ENCODE measurements at regions not wholly inside any gene's neighbourhood (a gene's known extent, or its start where the extent isn't known, plus 50 kb on each side); places are given as distances from the start of the nearest gene placed in this dataset.

DNA sequence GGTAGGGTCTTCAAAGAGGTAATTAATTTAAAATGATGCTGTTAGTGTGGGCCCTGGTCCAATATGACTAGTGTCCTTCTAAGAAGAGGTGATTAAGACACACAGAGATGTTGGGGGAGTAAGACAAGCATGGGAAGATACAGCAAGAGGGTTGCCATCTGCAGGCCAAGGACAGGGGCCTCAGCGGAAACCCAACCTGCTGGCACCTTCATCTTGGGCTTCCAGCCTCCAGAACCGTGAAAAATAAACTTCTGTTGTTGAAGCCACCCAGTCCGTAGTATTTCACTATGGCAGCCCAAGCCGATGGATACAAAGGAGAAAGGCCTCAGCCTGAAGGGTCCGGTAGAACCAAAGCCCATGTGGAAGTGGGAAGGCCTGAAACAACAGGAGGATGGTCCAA lies 161.7 kb upstream of the UBE2E1 start:
- no peak for DNase-seq (ENCODE audit: low spot score)

DNA sequence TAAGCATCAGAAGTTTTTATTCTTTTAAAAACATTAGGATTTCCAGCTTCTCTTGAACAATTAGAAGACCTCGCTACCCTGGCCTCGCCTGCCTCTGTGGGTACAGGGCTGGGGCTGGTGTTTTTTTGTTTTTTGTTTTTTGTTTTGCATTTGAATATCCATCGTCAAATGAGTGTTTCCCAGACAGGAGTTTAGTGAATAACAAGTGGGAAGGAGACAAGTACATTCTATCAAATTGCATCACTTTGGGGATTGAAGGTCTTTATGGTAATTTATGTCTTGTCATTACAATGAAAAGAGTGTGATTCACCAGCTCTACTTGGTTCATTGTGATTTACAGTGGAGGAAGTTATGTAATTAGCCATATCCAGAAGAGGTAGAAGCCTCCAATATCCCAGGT lies 161.1 kb upstream of the UBE2E1 start:
- DNase-seq (ENCODE audit: low spot score): no peak

DNA sequence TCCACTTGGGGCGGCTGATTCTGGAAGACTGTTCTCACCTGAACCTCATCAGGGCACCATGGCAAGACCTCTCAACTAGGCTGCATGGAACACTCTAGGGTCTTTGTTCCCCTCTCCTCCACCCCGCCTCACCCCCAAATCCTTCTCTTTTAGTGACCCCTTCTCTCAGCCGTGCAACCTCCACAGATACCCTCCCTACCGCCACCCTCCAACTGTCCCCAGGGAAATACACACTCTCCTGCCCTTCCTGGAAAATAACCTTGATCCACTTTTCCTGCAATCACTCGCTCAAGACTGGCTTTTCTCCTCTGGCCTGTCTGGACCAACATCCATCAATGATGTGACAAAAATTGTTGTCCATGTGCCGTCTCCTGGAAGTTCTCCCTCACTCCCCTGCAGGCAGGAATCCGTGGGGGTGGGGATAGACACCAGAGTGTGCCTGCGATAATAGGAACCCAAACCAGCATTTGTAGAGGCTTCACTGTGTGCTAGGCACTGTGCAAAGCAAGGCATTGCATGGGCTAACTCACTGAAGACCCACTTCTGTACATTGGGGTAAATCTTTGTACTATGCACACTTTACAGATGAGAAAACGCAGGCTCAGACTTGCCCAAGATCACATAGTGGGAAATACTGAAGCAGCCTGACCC lies 160.1 kb upstream of the UBE2E1 start:
- no peak for DNase-seq (ENCODE audit: low spot score)

DNA sequence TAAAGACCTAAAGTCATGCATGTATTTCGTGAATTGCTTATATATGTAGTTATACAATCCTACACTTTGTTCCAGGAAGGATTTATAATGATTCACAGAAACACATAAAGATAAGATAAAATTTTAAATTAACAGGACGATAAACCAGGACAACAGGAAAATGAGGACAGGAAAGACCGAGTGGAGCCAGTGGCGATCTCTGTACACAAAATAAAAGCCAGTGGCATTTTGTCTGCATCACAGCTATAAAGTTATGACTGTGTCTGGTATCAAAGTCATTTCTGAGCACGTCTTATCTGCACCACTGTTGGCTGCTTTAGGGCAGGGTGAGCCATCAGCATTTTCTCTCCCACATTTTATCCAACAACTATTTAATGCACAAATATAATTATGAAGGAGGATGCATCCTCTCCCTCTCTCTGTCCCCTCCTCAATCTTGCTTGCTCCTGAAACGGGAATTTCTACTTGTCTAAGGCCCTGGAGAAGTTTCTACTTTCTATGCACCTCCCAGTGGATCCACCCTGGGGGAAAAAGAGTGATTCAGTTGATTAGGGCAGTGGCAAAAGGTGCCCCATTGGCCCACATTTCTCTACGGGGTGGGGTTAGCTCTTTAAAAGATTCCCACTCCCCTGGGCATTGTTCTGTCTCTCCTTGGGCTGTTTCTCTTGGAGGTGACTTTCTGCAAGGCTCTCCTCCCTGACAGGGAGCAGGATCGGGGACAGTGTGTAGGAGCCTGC lies 159.4 kb upstream of the UBE2E1 start:
- DNase-seq (ENCODE audit: low spot score): no peak

DNA sequence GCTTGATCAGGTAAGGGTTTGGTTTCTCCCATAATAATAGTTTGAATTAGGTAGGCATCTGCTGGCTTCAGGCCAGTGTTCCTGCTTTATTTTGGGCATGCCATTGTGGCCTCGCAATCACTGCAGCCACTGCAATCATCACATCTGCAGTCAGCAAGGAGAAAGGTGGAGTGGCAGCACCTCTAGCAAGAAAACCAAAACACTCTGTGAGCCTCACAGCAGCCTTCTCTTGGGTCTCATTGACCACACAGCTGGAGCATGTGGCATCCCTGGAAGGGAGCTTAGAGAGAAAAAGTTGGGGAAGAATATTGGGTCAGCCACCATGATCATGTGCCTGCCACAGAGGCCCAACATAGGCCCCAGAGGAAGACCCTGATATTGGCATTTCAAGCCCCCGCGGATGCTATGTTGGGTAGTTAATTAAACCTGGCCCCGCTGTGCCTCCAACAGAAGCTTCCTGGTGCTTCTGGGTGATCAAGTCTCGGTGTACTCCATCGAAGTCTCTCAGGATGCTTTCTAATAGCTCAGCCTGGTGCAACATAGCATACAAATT lies 158.0 kb upstream of the UBE2E1 start:
- no peak for DNase-seq (ENCODE audit: low spot score)

DNA sequence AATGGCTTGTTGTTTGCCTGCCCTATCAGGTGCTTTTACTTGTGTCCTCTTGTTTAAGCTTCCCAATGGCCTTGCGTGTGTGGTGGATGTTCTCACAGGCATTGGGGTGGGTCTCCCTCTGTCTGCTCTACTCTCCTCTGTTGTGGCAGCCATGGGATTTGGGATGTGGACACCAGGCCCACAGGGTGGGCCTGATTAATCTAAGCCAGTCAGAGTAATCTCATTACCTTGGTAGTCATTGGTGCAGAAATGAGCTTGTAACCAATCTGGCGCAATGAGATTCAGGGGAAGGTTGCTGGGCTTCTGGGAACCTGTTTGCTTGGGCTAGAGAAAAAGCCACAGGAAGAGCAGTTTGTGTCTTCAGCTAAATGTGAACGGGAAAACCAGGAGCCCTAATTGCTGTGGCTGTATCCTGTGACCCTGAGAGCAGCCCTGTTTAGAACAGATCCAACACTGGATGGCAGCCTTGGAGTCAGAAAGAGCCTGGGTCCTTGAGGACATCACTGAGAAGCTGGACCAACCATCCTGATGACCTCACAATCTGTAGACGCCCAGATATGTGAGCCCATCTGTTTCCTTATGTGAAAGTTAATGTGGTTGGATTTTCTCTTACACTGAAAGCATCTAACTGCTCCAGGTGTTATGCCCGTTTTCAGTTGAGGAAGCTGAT lies 157.3 kb upstream of the UBE2E1 start:
- DNase-seq (ENCODE audit: low spot score): no peak

DNA sequence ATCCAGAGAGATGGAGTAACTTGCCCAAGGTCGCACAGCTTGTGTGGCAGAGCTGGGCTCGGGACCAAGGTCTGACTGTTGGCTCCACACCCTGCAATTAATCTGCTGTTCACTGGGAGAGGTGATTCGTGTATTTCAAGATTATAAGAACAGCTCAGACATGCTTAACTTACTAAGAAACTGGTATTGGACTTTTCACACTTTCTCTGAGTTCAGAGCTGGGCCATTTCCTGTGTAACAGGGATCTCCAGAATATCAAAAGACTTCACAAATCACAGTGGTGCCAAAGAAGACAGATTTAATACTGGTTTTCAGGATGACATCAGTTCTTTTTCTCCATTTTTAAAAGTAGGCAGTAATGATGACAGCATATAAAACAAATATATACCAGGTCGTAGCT lies 156.8 kb upstream of the UBE2E1 start:
- no peak for DNase-seq (ENCODE audit: low spot score)

DNA sequence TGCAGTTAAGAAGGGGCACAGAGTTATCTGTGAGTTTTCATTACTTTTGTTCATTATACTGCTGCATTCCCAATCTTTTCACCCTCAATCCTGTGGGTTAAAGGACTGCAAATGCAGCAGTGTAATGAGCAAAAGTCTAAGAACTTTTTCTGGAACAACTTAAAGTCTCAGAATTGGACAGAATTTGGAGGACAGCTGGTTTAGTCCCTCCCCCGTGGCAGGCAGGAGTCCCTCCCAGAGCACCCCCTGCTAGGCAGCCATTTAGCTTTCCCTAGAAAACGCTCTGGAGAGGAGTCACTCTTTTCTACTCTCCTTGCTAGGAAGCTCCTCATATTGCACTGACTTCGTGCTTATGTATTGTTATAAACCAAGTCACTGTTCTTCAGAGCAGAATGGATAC lies 156.3 kb upstream of the UBE2E1 start:
- no peak for DNase-seq (ENCODE audit: low spot score)

DNA sequence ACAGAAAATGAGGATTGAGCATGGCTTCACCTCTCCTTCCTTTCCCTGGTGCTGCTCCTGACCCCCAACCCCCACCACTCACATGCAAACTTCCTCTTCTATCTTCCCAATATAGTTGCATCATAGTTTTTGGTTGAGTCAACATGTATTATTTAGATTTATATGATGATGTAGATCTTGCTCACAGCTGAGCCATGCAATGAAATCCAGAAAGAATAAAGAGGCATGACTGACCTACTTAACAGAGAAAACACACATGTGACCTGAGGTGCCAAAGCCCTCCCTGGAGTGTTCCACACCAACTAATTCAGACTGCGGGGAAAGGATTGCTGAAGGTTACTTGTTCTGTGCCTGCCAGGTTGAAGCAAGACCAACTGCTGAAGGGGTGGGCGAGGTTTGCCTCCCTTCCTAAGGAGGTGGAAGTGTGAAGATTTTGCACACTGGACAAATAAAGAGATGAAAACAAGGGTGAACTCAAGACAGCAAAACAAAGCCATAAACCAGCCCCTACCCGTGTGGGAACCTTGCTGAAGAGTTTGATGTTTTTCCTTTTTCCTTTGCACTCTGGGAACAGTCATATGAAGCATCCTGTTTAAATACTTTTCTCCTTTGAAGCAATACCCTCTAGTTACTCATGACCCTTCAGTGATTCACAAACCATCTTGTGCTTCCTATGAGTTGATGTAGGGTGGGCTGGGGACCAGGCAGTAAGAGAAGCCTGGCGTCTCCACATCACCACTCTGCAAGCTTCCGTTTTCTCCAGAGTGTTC lies 155.2 kb upstream of the UBE2E1 start:
- no peak for DNase-seq (ENCODE audit: low spot score)

DNA sequence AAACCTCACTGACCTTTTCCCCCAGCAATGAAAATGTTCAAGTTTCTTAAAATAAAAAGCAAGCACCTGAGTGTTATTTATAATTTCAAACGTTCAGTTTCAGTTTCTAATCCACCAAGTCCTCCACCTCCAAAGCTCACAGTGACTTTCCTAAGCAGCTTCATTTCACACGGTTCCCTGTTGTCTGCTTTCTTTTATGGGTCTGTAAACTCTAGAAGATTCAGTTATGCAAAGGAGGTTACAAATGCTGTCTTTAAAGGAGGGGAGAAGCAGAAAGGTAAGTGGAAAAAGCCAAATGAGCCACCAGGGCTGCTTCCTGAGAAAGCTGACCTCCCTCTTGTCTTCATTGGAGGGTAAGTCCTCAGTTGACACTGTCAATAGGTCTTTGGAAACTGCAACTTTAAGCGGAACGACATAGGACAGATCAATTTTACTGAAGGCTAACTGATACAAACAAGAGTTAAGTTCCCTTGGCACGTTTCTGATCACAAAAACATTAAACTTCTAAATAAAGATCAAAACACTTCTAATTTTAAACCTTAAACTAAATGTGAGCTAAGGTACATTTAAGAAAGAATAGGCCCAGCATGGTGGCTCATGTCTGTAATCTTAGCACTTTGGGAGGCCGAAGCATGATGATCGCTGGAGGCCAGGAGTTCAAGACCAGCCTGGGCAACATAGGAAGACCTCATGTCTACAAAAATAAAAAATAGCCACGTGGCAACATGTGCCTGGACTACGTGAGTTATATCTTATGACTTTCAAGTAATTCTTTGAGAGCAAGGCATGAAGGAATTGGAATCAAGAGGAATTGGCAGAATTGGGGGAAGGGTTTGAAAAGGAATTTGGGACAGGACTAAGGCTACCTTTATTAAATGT lies 151.9 kb upstream of the UBE2E1 start:
- no peak for DNase-seq (ENCODE audit: low spot score)

DNA sequence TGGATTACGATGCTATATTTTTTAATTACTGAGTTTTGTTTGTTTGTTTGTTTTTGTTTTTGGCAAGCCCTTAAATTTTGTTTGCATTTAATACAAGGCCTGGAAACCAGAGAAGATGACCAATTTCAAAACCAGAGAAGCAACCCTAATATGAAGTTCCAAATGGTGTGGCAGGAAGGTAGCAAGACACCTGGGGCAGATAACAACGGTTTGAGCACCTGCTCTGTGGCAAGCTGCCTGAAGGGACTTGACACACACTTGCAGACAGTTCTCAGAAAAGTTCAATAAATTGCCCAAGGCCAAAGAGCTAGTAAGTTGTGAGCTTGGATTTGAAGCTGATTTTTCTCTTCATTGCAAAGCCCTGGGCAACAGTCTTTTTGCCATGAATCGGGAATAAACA lies 151.2 kb upstream of the UBE2E1 start:
- DNase-seq (ENCODE audit: low spot score): no peak

DNA sequence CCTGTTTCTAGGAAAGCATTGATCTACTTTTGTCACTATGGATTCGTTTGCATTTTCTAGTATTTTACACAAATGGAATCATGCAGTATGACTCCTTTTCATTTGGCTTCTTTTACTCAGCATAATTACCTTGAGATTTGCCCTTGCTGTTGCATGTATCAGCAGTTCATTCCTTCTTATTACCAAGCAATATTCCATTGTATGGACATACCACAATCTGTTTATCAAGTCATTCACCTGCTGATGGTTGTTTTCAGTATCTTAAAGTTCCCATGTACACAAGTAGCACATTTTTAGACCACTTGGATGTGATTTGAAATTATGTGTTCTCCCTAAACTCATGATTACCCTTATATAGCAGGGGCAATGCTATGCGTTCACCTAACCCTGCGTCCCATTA lies 150.0 kb upstream of the UBE2E1 start:
- DNase-seq (ENCODE audit: low spot score): no peak

DNA sequence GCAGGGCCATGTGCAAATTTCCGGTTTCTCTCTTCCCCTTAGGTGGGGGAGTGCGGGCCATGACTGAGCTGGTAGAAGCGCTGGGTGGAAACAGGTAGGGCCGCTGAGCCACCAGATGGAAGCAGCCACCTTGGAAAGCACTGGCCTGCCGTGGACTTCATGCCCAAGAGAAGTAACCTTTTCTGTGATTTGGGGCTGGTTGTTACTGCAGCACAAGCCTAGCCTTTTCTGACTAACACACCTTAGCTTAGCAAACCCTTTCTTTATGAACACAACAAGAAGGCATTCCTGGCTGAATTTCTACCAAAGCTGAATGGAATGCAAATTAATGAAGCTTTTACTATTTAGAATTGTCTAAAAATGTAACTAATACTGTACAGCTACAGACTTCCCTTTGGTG lies 149.6 kb upstream of the UBE2E1 start:
- DNase-seq (ENCODE audit: low spot score): no peak

DNA sequence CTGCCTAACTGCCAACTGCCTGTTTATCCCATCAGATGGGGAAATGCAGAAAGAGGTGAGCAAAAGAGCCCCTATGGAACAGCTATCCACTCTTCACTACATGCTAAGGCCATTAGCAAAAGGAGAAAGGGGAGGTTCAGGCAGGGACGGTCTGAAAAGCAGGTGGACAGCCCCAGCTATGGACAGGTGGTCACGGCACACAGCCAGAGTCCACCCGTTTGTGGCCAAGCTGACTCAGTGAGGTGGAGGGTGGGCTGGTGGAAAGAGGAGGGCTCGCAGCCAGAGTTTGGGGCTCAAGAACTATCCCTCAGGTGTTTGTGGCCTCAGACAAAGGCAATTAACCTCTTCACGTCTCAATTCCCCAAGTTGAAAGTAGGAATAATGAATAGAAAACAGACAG lies 148.9 kb upstream of the UBE2E1 start:
- DNase-seq (ENCODE audit: low spot score): no peak

DNA sequence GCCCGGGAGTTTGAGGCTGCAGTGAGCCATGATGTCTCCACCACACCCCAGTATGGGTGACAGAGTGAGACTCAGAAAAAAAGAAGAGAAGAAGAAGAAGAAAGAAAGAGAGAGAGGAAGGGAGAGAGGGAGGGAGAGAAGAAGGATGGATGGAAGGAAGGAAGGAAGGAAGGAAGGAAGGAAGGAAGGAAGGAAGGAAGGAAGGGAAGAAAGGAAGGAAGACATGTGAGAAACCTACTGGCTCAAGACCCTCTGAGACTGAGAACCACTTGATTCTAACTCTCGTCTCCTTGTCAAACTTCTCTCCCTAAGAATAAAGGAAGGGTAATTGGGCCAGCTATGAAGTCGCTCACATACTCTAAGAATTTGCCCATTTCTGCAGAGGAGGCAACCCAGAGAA lies 148.1 kb upstream of the UBE2E1 start:
- DNase-seq (ENCODE audit: low spot score): no peak

DNA sequence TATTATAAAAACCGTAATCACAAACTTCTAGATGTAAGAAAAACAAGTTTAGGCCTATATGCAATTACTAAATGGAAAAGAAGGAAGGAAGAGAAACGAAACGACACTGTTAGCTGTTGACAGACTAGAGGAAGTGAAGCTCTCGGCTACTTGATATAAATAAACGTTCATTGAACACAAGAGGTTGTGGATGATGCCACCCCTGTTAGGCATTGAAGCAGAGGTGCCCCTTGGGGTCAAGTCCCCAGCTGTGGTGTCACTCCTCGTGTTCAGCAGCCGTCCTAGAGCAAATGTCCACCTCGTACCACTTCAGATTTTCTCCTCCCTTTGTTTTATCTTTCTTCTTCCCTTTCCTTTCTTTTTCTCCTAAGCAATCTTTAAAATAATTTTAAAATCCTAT lies 146.5 kb upstream of the UBE2E1 start:
- no peak for DNase-seq (ENCODE audit: low spot score)

DNA sequence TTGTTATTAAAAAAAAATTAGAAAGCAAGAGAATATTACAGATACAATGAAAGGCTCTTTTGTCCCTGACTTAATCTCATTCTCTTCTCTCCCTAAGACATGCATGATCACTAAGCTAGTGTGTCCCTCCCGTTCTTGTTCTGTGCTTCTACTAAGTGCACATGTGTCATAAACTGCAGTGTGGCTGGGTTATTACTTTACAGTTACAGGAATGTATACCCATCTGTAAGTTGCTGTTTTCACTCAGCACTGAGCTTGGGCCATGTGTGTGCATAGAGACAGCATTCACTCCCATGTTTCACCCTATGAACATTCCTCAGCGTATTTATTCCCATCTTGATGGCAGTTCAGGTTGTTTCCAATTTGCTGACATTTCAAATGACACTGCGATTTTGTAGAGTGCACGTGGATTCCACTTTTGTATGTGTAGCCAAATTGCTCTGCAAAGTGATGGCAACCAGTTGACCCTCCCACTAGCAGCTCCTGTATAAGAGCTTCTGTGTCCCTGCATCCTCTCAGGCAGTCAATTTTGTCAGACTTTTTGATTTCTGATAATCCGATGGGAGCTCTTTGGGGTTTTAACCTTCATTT lies 145.8 kb upstream of the UBE2E1 start:
- no peak for DNase-seq (ENCODE audit: low spot score)

DNA sequence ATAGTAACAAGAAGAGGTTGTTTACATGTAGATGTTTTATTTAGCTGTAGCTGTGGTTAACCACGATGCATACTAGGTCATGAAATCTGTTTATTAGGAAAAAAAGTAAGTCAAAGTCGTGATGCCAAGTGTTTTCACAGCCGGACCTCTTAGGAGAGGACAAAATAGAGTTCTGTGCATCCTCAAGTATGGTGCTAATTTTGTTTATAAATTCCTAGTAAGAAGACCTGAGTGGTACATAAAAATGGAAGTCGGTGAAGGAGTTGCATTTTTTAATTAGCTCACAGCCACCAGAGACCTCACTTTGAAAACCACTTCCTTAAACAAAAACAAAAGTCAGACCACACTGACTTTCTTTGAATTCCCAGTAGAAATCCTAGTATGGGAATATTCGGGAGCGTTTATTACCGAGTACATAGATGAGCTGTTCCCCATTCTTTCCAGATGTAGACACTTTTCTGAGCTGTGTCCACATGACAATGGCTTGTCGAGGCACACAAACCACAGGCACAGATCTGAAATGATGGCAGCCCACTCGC lies 143.6 kb upstream of the UBE2E1 start:
- DNase-seq (ENCODE audit: low spot score): no peak

DNA sequence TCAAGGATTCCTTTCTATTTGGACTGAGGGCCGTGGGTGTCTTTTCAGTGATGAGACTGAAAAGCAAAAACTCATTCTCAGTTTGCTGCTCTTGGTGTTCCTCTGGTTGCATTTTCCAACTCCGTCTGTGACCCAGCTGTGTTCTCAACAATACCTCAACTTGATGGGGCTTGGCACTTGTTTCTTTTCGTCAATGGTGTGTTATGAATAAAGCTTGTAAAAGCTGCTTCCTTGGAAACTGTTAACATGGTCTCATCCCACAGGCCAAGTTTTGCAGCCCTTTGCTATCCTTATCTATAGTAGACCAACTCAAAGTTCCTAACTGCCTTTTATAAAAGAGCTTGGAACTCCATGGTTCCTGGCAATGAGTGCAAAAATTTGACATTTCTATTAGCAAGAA lies 142.5 kb upstream of the UBE2E1 start:
- DNase-seq (ENCODE audit: low spot score): no peak

DNA sequence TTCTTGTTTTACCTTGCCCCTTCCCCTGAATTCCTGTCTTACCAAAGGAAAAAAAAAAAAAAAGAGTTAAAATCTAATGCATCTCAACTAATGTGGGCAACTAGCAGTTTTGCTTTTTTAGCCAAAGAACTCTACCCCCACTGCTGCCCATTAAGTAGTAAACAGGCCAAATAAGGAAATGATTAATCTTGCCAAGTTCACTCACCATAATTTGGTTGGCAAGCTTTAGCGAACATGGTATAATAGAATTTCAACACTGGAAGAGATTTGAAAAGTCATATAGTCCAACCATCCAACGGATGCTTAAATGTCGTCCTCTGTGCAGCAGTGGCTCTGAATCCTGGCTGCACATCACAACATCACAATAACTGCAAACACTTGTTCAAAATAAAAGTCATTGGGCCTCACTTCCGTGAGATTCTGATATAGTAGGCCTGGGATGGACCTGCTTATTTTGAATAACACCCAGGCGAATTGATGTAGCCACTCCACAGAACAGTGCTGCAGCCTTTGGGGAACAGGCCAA lies 142.0 kb upstream of the UBE2E1 start:
- DNase-seq (ENCODE audit: low spot score): no peak

DNA sequence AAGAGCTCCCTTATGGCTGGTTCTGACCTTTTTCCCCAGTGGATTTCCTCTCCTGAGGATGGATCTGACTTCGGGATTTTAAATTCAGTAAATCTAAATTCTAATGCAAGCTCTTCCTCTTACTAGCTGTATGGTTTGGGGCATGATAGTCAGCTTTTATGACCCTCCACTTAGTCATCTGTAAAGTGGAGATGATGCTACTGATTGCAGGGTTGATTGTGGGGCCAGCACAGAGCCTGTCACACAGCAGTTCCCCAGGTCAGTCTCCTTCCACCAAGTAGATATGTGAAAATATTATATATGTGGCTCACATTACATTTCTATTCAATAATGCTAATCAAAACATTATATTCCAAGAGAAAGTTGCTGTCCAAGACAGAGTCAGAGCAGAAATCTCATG lies 141.3 kb upstream of the UBE2E1 start:
- DNase-seq (ENCODE audit: low spot score): no peak

All from LoVo (cell line).